BJ (cell line): ENCODE measurements at regions not wholly inside any gene's neighbourhood (a gene's known extent, or its start where the extent isn't known, plus 50 kb on each side); places are given as distances from the start of the nearest gene placed in this dataset.

Experiments used
- CTCF ChIA-PET: fragments of 350-600 bp; formaldehyde crosslinking; extraction: SDS; loops from one replicate; lab custom pipeline; 2021; ENCODE audit warnings: antibody characterized with exemption, inconsistent platforms; lab: Yijun Ruan, JAX
- POLR2A ChIA-PET: fragments of 300-600 bp; sonication (Branson Sonifier 250); formaldehyde crosslinking; extraction: SDS; loops from one replicate; lab custom pipeline; 2021; ENCODE audit warnings: antibody characterized with exemption; lab: Charles Lee
- DNase-seq: peaks from one replicate; pipeline ENCODE4 v3.0.0-alpha.2; 2011; ENCODE audit warnings: low read depth
- H3K27me3 ChIP-seq: 2 replicates; pipeline ENCODE4 v1.6.0; 2011; ENCODE audit warnings: low read length; ENCODE audit not compliant: control insufficient read depth, insufficient read depth
- H3K36me3 ChIP-seq: 2 replicates; pipeline ENCODE4 v1.5.1; 2011; ENCODE audit warnings: low read length; ENCODE audit not compliant: control insufficient read depth, insufficient read depth
- H3K4me3 ChIP-seq: 2 replicates; pipeline ENCODE4 v1.5.1; 2011; ENCODE audit warnings: low read depth, mild to moderate bottlenecking, control low read depth, low read length
- CTCF ChIP-seq: IDR thresholded peaks from 2 replicates; pipeline ENCODE4 v1.5.1; 2011; ENCODE audit warnings: low read depth, mild to moderate bottlenecking, control low read depth, inconsistent platforms, low read length, moderate library complexity; ENCODE audit not compliant: insufficient read depth

GRCh38 chr2:239689985-239690384, 289.2 kb upstream of the HDAC4 start:
- Histone ChIP-seq H3K4me3 (no peak overlapping the region), H3K27me3 (no peaks in the 10 kb centered on the region), H3K36me3 (no peaks in the 10 kb centered on the region)
- TF ChIP-seq CTCF: no peak
- POLR2A ChIA-PET: no interaction called here
- no peak for DNase-seq
- CTCF ChIA-PET: no interaction called here

DNA sequence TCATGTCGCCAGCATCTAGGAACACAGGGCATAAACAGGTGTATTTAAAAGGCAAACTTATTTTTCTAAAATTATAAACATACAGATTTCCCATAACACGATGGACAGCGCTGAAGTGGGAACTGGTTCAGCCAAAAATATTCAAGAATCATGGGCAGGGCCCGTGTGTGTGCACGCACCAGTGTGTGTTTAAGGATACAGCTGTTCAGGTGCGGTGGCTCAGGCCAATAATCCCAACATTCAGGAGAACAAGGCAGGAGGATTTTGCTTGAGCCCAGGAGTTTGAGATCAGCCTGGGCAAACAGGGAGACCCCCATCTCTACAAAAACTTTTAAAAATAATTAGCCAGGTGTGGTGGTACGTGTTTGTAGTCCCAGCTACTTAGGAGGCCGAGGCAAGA, 288.6 kb upstream of the HDAC4 start:
- POLR2A ChIA-PET: no interaction called here
- TF ChIP-seq CTCF: no peak
- H3K27me3 ChIP-seq: no peaks in the 10 kb centered on the region
- H3K36me3 ChIP-seq: no peaks in the 10 kb centered on the region
- DNase-seq: no peak
- CTCF ChIA-PET: no interaction called here
- no peak overlapping the region for H3K4me3 ChIP-seq

DNA sequence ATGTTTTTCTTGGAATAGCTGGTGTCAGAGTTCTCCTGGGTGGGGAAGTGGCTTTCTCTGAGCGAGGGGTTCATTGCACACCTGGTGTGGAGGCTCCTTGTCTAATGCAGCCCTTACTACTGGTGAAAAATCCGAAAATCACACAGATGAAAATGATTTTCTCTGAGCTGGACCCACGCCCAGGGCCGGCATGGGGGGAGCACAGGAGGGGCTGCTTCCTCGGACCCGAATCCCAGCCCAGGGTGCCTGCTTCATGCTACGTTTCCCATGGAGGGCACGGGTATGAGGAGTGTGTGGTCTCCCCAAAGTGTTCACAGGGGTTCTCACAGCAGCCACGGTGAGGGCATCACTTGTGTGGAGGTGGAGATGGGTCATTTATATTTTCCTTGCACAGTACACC, 288.0 kb upstream of the HDAC4 start:
- Histone ChIP-seq H3K4me3 (no peak overlapping the region), H3K36me3 (no peaks in the 10 kb centered on the region), H3K27me3 (no peaks in the 10 kb centered on the region)
- TF ChIP-seq CTCF: no peak
- ChIA-PET POLR2A (no interaction called here), CTCF (no interaction called here)
- no peak for DNase-seq

- H3K4me3 ChIP-seq: no peak overlapping the region
- CTCF ChIA-PET: no interaction called here
- no peaks in the 10 kb centered on the region for H3K36me3 ChIP-seq
- TF ChIP-seq CTCF: no peak
- H3K27me3 ChIP-seq: no peaks in the 10 kb centered on the region
- POLR2A ChIA-PET: no interaction called here
- no peak for DNase-seq
Observed at GRCh38 chr2:239688122-239688681, 287.4 kb upstream of the HDAC4 start.

DNA sequence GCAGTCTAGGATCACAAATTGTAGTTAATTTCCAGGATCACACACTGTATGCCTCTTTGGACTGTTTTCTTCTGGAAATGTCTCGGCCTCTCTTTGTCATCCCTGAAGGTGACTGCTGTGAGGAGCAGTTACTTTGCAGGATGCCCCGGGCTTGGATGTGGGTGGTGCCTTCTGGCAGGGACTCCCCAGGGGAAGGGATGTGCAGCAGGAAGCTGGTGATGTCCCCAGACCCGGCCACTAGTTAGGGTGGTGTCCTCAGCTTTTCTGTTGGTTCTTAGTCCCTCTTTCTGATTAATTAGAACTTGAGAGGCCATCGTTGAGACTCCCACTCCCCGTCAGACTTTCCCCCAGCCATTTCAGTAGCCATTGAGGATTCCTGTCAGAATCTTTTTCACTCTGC, 286.6 kb upstream of the HDAC4 start:
- Histone ChIP-seq H3K27me3 (no peaks in the 10 kb centered on the region), H3K36me3 (no peaks in the 10 kb centered on the region), H3K4me3 (no peak overlapping the region)
- TF ChIP-seq CTCF: no peak
- POLR2A ChIA-PET: no interaction called here
- no peak for DNase-seq
- CTCF ChIA-PET: no interaction called here
